DOHH2 (cell line): ENCODE measurements at regions not wholly inside any gene's neighbourhood (a gene's known extent, or its start where the extent isn't known, plus 50 kb on each side); places are given as distances from the start of the nearest gene placed in this dataset.

ENCODE experiments used
- H3F3A ChIP-seq: fragments of 200-600 bp; sonication (generic), shearing (Covaris generic); 2 replicates; pipeline ENCODE4 v1.6.0; 2016; ENCODE audit warnings: antibody characterized with exemption, mild to moderate bottlenecking; ENCODE audit not compliant: control insufficient read depth, insufficient read depth
- H3K27ac ChIP-seq: fragments of 200-600 bp; sonication (generic); 2 replicates; pipeline ENCODE4 v1.5.1; 2014; ENCODE audit warnings: low read depth, mild to moderate bottlenecking, low read length, moderate library complexity
- H3K27me3 ChIP-seq: fragments of 200-600 bp; sonication (generic); 2 replicates; pipeline ENCODE4 v1.6.1; 2014; ENCODE audit warnings: mild to moderate bottlenecking, low read length, mixed read lengths; ENCODE audit not compliant: control insufficient read depth
- H3K36me3 ChIP-seq: fragments of 200-600 bp; sonication (generic); 2 replicates; pipeline ENCODE4 v1.6.1; 2014; ENCODE audit warnings: mild to moderate bottlenecking, low read length, moderate library complexity, mixed read lengths; ENCODE audit not compliant: control insufficient read depth
- H3K4me1 ChIP-seq: fragments of 200-600 bp; sonication (generic); 2 replicates; pipeline ENCODE4 v1.6.1; 2014; ENCODE audit warnings: mild to moderate bottlenecking, low read length, mixed read lengths; ENCODE audit not compliant: control insufficient read depth
- H3K4me2 ChIP-seq: fragments of 200-600 bp; sonication (generic); 2 replicates; pipeline ENCODE4 v1.6.0; 2014; ENCODE audit warnings: mild to moderate bottlenecking, low read length, moderate library complexity
- H3K4me3 ChIP-seq: fragments of 200-600 bp; sonication (generic); 2 replicates; pipeline ENCODE4 v1.5.1; 2014; ENCODE audit warnings: mild to moderate bottlenecking, low read length, mixed read lengths
- H3K79me2 ChIP-seq: fragments of 200-600 bp; sonication (generic); 2 replicates; pipeline ENCODE4 v1.6.1; 2014; ENCODE audit warnings: mild to moderate bottlenecking, low read length, mixed read lengths; ENCODE audit not compliant: control insufficient read depth
- H3K9me2 ChIP-seq: fragments of 200-600 bp; sonication (generic); replicated peaks from 2 replicates; pipeline ENCODE4 v1.6.1; 2014; ENCODE audit warnings: mild to moderate bottlenecking, low read length, mixed read lengths; ENCODE audit not compliant: control insufficient read depth
- H3K9me3 ChIP-seq: fragments of 200-600 bp; sonication (generic); 2 replicates; pipeline ENCODE4 v1.6.1; 2014; ENCODE audit warnings: antibody characterized with exemption, low read length, mixed read lengths; ENCODE audit not compliant: control insufficient read depth, insufficient read depth
- H4K20me1 ChIP-seq: fragments of 200-600 bp; sonication (generic); 2 replicates; pipeline ENCODE4 v1.6.0; 2014; ENCODE audit warnings: low read depth, mild to moderate bottlenecking, antibody characterized with exemption, low read length, moderate library complexity; ENCODE audit not compliant: control insufficient read depth, insufficient read depth
- CTCF ChIP-seq: fragments of 200-600 bp; sonication (generic); IDR thresholded peaks from one replicate; pipeline ENCODE4 v1.5.1; 2014; ENCODE audit warnings: antibody characterized with exemption, mild to moderate bottlenecking, low read depth, low read length; ENCODE audit not compliant: poor library complexity, severe bottlenecking
- EZH2phosphoT487 ChIP-seq: fragments of 200-600 bp; sonication (generic); IDR thresholded peaks from 2 replicates; pipeline ENCODE4 v1.6.1; 2017; ENCODE audit warnings: borderline replicate concordance, mild to moderate bottlenecking, antibody characterized with exemption, low read length, moderate library complexity, mixed read lengths

GRCh38 chr1:80755944-80756343, 1044.8 kb upstream of the ADGRL2 start:
- H3K79me2 ChIP-seq: no peaks in the 10 kb centered on the region
- no peaks in the 10 kb centered on the region for H3K4me1 ChIP-seq
- no peak overlapping the region for H3K4me3 ChIP-seq
- H3K27me3 ChIP-seq: no peaks in the 10 kb centered on the region
- H3K27ac ChIP-seq: no peak overlapping the region
- no peaks in the 10 kb centered on the region for H3K36me3 ChIP-seq
- TF ChIP-seq EZH2phosphoT487 (no peak), CTCF (no peak)
- H3K4me2 ChIP-seq: no peak overlapping the region
- no peaks in the 10 kb centered on the region for H4K20me1 ChIP-seq
- no peaks in the 10 kb centered on the region for H3F3A ChIP-seq
- H3K9me3 ChIP-seq: no peaks in the 10 kb centered on the region
- H3K9me2 ChIP-seq: no peaks in the 10 kb centered on the region

- no peaks in the 10 kb centered on the region for H3K4me1 ChIP-seq
- no peaks in the 10 kb centered on the region for H3K9me3 ChIP-seq
- H4K20me1 ChIP-seq: no peaks in the 10 kb centered on the region
- H3K27ac ChIP-seq: no peak overlapping the region
- no peak overlapping the region for H3K4me2 ChIP-seq
- H3K4me3 ChIP-seq: no peak overlapping the region
- no peaks in the 10 kb centered on the region for H3K27me3 ChIP-seq
- no peaks in the 10 kb centered on the region for H3K36me3 ChIP-seq
- H3K9me2 ChIP-seq: no peaks in the 10 kb centered on the region
- no peaks in the 10 kb centered on the region for H3K79me2 ChIP-seq
- H3F3A ChIP-seq: no peaks in the 10 kb centered on the region
- no peak for TF ChIP-seq EZH2phosphoT487
- no peak for TF ChIP-seq CTCF
Observed at GRCh38 chr1:80751204-80751603, 1049.5 kb upstream of the ADGRL2 start.

GRCh38 chr1:80731241-80731894, 1069.4 kb upstream of the ADGRL2 start:
- no peaks in the 10 kb centered on the region for H3K9me3 ChIP-seq

More at GRCh38 chr1:80731241-80731894, 1069.4 kb upstream of the ADGRL2 start:
- H3K4me1 ChIP-seq: no peaks in the 10 kb centered on the region
- no peak overlapping the region for H3K4me3 ChIP-seq
- H3F3A ChIP-seq: no peaks in the 10 kb centered on the region
- no peaks in the 10 kb centered on the region for H3K79me2 ChIP-seq
- H3K27ac ChIP-seq: no peak overlapping the region
- H3K27me3 ChIP-seq: no peaks in the 10 kb centered on the region
- H3K36me3 ChIP-seq: no peaks in the 10 kb centered on the region
- TF ChIP-seq CTCF (no peak), EZH2phosphoT487 (no peak)
- no peak overlapping the region for H3K4me2 ChIP-seq
- H4K20me1 ChIP-seq: no peaks in the 10 kb centered on the region
- no peaks in the 10 kb centered on the region for H3K9me2 ChIP-seq
